Stomach smooth muscle (tissue), 2 donors: ENCODE measurements at regions not wholly inside any gene's neighbourhood (a gene's known extent, or its start where the extent isn't known, plus 50 kb on each side); places are given as distances from the start of the nearest gene placed in this dataset.
"Not testable (repeated sequence)": the region's sequence is repeated elsewhere in the genome, so short reads cannot be mapped to it uniquely, and the experiment has no call there.

Experiments used
- H3K27ac ChIP-seq: one replicate; pipeline ENCODE4 v1.7.0; 2013; ENCODE audit warnings: mild to moderate bottlenecking, low read length, inconsistent platforms
- H3K27me3 ChIP-seq, 2 donors: one replicate each; pipeline ENCODE4 v1.7.0; 2013; ENCODE audit warnings: low read length in 2 of 2; ENCODE audit not compliant: insufficient read depth in 2 of 2, control insufficient read depth in 1 of 2
- H3K36me3 ChIP-seq, 2 donors: one replicate each; pipeline ENCODE4 v1.7.0; 2013; ENCODE audit warnings: low read length in 2 of 2; ENCODE audit not compliant: control insufficient read depth in 2 of 2, insufficient read depth in 2 of 2
- H3K4me1 ChIP-seq: one replicate; pipeline ENCODE4 v1.7.0; 2013; ENCODE audit warnings: low read length; ENCODE audit not compliant: control insufficient read depth, insufficient read depth
- H3K4me3 ChIP-seq, 2 donors: one replicate each; pipeline ENCODE4 v1.7.0; 2013; ENCODE audit warnings: low read length in 2 of 2
- H3K9ac ChIP-seq, 2 donors: one replicate each; pipeline ENCODE4 v1.7.0; 2013; ENCODE audit warnings: low read length in 2 of 2, mild to moderate bottlenecking in 1 of 2
- H3K9me3 ChIP-seq, 2 donors: one replicate each; pipeline ENCODE4 v1.7.0; 2013; ENCODE audit warnings: low read length in 2 of 2; ENCODE audit not compliant: control insufficient read depth in 2 of 2
- donor health status: healthy.
- donor health status: Pancreatic carcinoma.

DNA sequence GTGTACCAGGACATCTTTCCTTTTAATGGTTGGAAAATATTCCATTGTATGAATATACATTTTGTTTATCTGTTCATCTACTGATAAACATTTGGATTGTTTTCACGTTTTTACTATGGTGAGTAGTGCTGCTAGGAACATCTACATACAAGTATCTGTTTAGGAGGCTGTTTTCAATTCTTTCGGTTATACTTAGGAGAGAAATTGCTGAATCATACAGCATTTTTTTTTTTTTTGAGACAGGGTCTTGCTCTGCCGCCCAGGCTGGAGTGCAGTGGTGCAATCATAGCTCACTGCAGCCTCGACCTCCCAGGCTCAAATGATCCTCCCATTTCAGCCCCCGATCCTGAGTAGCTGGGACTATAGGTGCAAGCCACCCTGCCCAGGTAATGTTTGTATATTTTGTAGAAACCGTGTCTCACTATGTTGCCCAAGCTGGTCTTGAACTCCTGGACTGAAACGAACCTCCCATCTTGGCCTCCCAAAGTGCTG lies 122.9 kb downstream of the CRLF3 start:
- Histone ChIP-seq H3K36me3 (no peaks in the 10 kb centered on the region), H3K9me3 (no peaks in the 10 kb centered on the region), H3K9ac (no peak overlapping the region), H3K4me1 (peaks cover 7% of the 10 kb centered on the region), H3K27me3 (peaks cover 0 to 2% of the 10 kb centered on the region in 2 donors), H3K4me3 (no peak overlapping the region), H3K27ac (no peak overlapping the region)

GRCh38 chr17:30700833-30701232 lies 123.7 kb downstream of the CRLF3 start:
- H3K4me3 ChIP-seq, H3K27me3 ChIP-seq, H3K9ac ChIP-seq, H3K36me3 ChIP-seq, H3K9me3 ChIP-seq, H3K4me1 ChIP-seq, H3K27ac ChIP-seq: not testable (repeated sequence)

GRCh38 chr17:30697619-30698460 lies 126.7 kb downstream of the CRLF3 start:
- H3K4me3 ChIP-seq: peak overlapping the region; percentile 40 to 62
- H3K9ac ChIP-seq, H3K27ac ChIP-seq, H3K36me3 ChIP-seq, H3K9me3 ChIP-seq, H3K4me1 ChIP-seq, H3K27me3 ChIP-seq: not testable (repeated sequence)

- Histone ChIP-seq H3K4me3 (no peak overlapping the region), H3K27me3 (no peaks in the 10 kb centered on the region), H3K9me3 (no peaks in the 10 kb centered on the region), H3K27ac (no peak overlapping the region), H3K4me1 (peaks cover 5% of the 10 kb centered on the region), H3K36me3 (no peaks in the 10 kb centered on the region), H3K9ac (no peak overlapping the region)
These were observed 128.3 kb downstream of the CRLF3 start for GRCh38 chr17:30696234-30696633.

- H3K9ac ChIP-seq: not testable (repeated sequence)
These were observed 129.2 kb downstream of the CRLF3 start for GRCh38 chr17:30695265-30695811.

GRCh38 chr17:30693772-30694171 lies 130.7 kb downstream of the CRLF3 start:
- not testable (repeated sequence) for H3K36me3 ChIP-seq, H3K9me3 ChIP-seq, H3K27ac ChIP-seq, H3K9ac ChIP-seq, H3K4me1 ChIP-seq, H3K4me3 ChIP-seq, H3K27me3 ChIP-seq

More at GRCh38 chr17:30695265-30695811, 129.2 kb downstream of the CRLF3 start:
- not testable (repeated sequence) for H3K4me3 ChIP-seq, H3K27me3 ChIP-seq, H3K9me3 ChIP-seq, H3K4me1 ChIP-seq, H3K27ac ChIP-seq, H3K36me3 ChIP-seq

DNA sequence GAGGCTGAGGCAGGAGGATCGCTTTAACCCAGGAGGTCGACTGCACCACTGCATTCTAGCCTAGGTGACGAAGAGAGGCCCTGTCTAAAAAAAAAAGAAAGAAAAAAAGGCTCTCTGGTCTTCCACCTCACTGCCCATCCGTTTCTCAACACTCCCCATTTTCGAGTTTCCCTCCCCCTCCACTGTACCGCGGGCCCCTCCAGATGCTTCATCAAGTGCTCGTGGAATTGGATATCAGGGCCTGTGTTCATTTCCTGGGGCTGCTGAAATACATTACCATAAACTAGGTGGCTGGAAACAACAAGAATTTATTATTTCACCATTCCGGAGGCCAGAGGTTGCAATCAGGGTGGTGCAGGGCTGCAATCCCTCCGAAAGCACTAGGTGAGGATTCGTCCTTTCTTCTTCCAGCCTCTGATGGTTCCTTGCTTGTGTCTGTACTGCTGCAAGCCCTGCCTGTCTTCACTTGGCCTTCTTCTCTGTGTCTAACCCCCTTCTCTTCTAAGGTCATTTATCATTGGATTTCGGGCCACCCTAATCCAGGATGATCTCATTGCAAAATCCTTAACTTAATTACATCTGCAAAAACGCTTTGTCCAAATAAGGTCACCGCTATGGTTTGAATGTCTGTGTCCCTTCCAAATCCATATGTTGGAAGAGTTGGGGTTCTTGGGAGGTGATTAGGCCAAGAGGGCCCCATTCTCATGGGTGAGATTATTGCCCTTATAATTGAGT lies 135.1 kb downstream of the CRLF3 start:
- H3K9ac ChIP-seq, H3K4me1 ChIP-seq, H3K36me3 ChIP-seq, H3K4me3 ChIP-seq, H3K9me3 ChIP-seq, H3K27me3 ChIP-seq, H3K27ac ChIP-seq: not testable (repeated sequence)

GRCh38 chr17:30686538-30687479 lies 137.7 kb downstream of the CRLF3 start:
- H3K4me3 ChIP-seq, H3K9ac ChIP-seq, H3K4me1 ChIP-seq, H3K27me3 ChIP-seq, H3K36me3 ChIP-seq, H3K27ac ChIP-seq, H3K9me3 ChIP-seq: not testable (repeated sequence)

DNA sequence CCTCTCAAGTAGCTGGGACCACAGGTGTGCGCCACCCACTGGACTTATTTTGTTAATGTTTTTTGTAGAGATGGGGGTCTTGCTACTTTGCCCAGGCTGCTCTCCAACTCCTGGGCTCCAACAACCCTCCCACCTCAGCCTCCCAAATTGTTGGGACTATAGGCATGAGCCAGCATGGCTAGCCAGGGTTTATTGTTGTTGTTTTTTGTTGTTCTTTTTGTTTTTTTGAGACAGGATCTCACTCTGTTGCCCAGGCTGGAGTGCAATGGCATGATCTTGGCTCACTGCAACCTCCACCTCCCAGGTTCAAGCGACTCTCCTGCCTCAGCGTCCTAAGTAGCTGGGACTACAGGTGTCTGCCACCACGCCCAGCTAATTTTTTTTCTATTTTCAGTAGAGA lies 142.2 kb downstream of the CRLF3 start:
- not testable (repeated sequence) for H3K4me3 ChIP-seq, H3K27me3 ChIP-seq

GRCh38 chr17:30680681-30681080 lies 143.8 kb downstream of the CRLF3 start:
- not testable (repeated sequence) for H3K36me3 ChIP-seq, H3K4me1 ChIP-seq, H3K9me3 ChIP-seq, H3K27ac ChIP-seq, H3K27me3 ChIP-seq, H3K4me3 ChIP-seq, H3K9ac ChIP-seq

More for the DNA sequence above, 142.2 kb downstream of the CRLF3 start:
- H3K4me1 ChIP-seq, H3K9me3 ChIP-seq, H3K27ac ChIP-seq, H3K9ac ChIP-seq, H3K36me3 ChIP-seq: not testable (repeated sequence)
